SK-N-SH (cell line): ENCODE measurements at regions not wholly inside any gene's neighbourhood (a gene's known extent, or its start where the extent isn't known, plus 50 kb on each side); places are given as distances from the start of the nearest gene placed in this dataset.

ENCODE experiments used
- CTCF ChIA-PET: fragments of 300-600, 350-600 bp; formaldehyde crosslinking; extraction: SDS; loops from one replicate; lab custom pipeline; 2021; lab: Yijun Ruan, JAX
- POLR2A ChIA-PET: fragments of 350-600 bp; sonication (Branson Sonifier 250); formaldehyde crosslinking; extraction: SDS; loops from one replicate; lab custom pipeline; 2020; ENCODE audit warnings: antibody characterized with exemption, inconsistent platforms; lab: Yijun Ruan, JAX
- DNase-seq: peaks from one replicate; pipeline ENCODE4 v3.0.0; 2012
- H2AFZ ChIP-seq: fragments of 200-600 bp; sonication (generic); 2 replicates; pipeline ENCODE4 v1.8.1; 2016; ENCODE audit warnings: antibody characterized with exemption, mild to moderate bottlenecking, low read depth
- H3F3A ChIP-seq: fragments of 200-600 bp; sonication (generic); replicated peaks from 2 replicates; pipeline ENCODE3; 2016; ENCODE audit warnings: antibody characterized with exemption, mild to moderate bottlenecking; ENCODE audit not compliant: insufficient read depth
- H3K27ac ChIP-seq, 2 experiments: fragments of 200-500 bp in 1 of 2; fragments of 200-600 bp in 1 of 2; sonication (Bioruptor generic) in 1 of 2; sonication (generic), shearing (Covaris generic) in 1 of 2; 2 replicates each; pipeline versions ENCODE4 v1.5.1 to v1.6.1; 2014 to 2016; ENCODE audit warnings: low read depth in 2 of 2, inconsistent platforms in 1 of 2, low read length in 1 of 2, mild to moderate bottlenecking in 1 of 2, mixed read lengths in 1 of 2
- H3K27me3 ChIP-seq: fragments of 200-600 bp; sonication (generic), shearing (Covaris generic); 2 replicates; pipeline ENCODE4 v1.6.1; 2016; ENCODE audit warnings: mixed run types; ENCODE audit not compliant: insufficient read depth
- H3K36me3 ChIP-seq, 2 experiments: fragments of 200-500 bp in 1 of 2; fragments of 200-600 bp in 1 of 2; sonication (Bioruptor generic) in 1 of 2; sonication (generic) in 1 of 2; replicated peaks in 1 of 2; 2 replicates each; pipeline versions ENCODE3 to v1.5.1; 2014 to 2016; ENCODE audit warnings: low read length in 1 of 2, mild to moderate bottlenecking in 1 of 2; ENCODE audit not compliant: insufficient read depth in 2 of 2, control insufficient read depth in 1 of 2
- H3K4me1 ChIP-seq, 2 experiments: fragments of 200-500 bp in 1 of 2; fragments of 200-600 bp in 1 of 2; sonication (Bioruptor generic) in 1 of 2; sonication (generic), shearing (Covaris generic) in 1 of 2; 2 replicates each; pipeline versions ENCODE4 v1.5.1 to v1.6.1; 2014 to 2016; ENCODE audit warnings: low read depth in 1 of 2, low read length in 1 of 2, mixed run types in 1 of 2; ENCODE audit not compliant: insufficient read depth in 2 of 2, control insufficient read depth in 1 of 2
- H3K4me2 ChIP-seq: fragments of 200-600 bp; sonication (generic), shearing (Covaris generic); 2 replicates; pipeline ENCODE4 v1.6.1; 2017; ENCODE audit warnings: mixed run types
- H3K4me3 ChIP-seq, 2 experiments: fragments of 200-500 bp in 1 of 2; fragments of 200-600 bp in 1 of 2; sonication (Bioruptor generic) in 1 of 2; sonication (generic), shearing (Covaris generic) in 1 of 2; 2 replicates each; pipeline versions ENCODE4 v1.5.1 to v1.8.1; 2014 to 2016; ENCODE audit warnings: low read depth in 2 of 2, inconsistent platforms in 1 of 2, low read length in 1 of 2, mild to moderate bottlenecking in 1 of 2, mixed read lengths in 1 of 2, moderate library complexity in 1 of 2
- H3K79me2 ChIP-seq: fragments of 200-600 bp; sonication (generic); 2 replicates; pipeline ENCODE4 v1.8.1; 2017; ENCODE audit warnings: mild to moderate bottlenecking; ENCODE audit not compliant: insufficient read depth
- H3K9ac ChIP-seq: fragments of 200-600 bp; sonication (generic); 2 replicates; pipeline ENCODE4 v1.6.1; 2017; ENCODE audit warnings: mixed run types
- H3K9me2 ChIP-seq: fragments of 200-600 bp; sonication (generic); 2 replicates; pipeline ENCODE4 v1.6.1; 2017; ENCODE audit warnings: mixed run types
- H3K9me3 ChIP-seq: fragments of 200-600 bp; sonication (generic); 2 replicates; pipeline ENCODE4 v1.6.1; 2017; ENCODE audit warnings: mixed run types, mild to moderate bottlenecking, moderate library complexity
- H4K20me1 ChIP-seq: fragments of 200-600 bp; sonication (generic); 2 replicates; pipeline ENCODE4 v1.6.1; 2017; ENCODE audit warnings: mild to moderate bottlenecking, mixed run types; ENCODE audit not compliant: insufficient read depth
- CHD2 ChIP-seq: fragments of 150-350 bp; IDR thresholded peaks from 2 replicates; pipeline ENCODE4 v1.6.1; 2018; ENCODE audit warnings: low read length; ENCODE audit not compliant: partially characterized antibody
- ELF1 ChIP-seq: IDR thresholded peaks from 2 replicates; pipeline ENCODE4 v1.4.0; 2012
- EP300 ChIP-seq, 2 experiments: IDR thresholded peaks; 2 replicates each; pipeline versions ENCODE4 v1.4.0 to v1.6.1; 2012; ENCODE audit warnings: borderline replicate concordance in 1 of 2, low read depth in 1 of 2, low read length in 1 of 2
- FOSL2 ChIP-seq: IDR thresholded peaks from 2 replicates; pipeline ENCODE4 v1.4.0; 2012; ENCODE audit warnings: low read depth, mild to moderate bottlenecking, moderate library complexity, borderline replicate concordance
- FOXM1 ChIP-seq: IDR thresholded peaks from 2 replicates; pipeline ENCODE4 v1.4.0; 2012; ENCODE audit warnings: low read depth, mild to moderate bottlenecking
- GABPA ChIP-seq: IDR thresholded peaks from 2 replicates; pipeline ENCODE4 v1.4.0; 2012; ENCODE audit warnings: low read depth, mild to moderate bottlenecking
- JUND ChIP-seq: IDR thresholded peaks from 2 replicates; pipeline ENCODE4 v1.4.0; 2012
- MAX ChIP-seq: IDR thresholded peaks from 2 replicates; pipeline ENCODE4 v1.4.0; 2012; ENCODE audit warnings: low read depth
- POLR2AphosphoS5 ChIP-seq: IDR thresholded peaks from 2 replicates; pipeline ENCODE4 v1.6.1; 2012; ENCODE audit warnings: low read depth, low read length
- RAD21 ChIP-seq: IDR thresholded peaks from 2 replicates; pipeline ENCODE4 v1.6.1; 2012; ENCODE audit warnings: mild to moderate bottlenecking, low read length
- RCOR1 ChIP-seq: fragments of 150-350 bp; IDR thresholded peaks from 2 replicates; pipeline ENCODE4 v1.6.1; 2017; ENCODE audit warnings: antibody characterized with exemption, low read length
- RFX5 ChIP-seq: IDR thresholded peaks from 2 replicates; pipeline ENCODE4 v1.6.1; 2012; ENCODE audit warnings: mild to moderate bottlenecking, improper control_type of control experiment, low read length
- RXRA ChIP-seq: IDR thresholded peaks from 2 replicates; pipeline ENCODE4 v1.4.0; 2012; ENCODE audit warnings: low read depth, mild to moderate bottlenecking, borderline replicate concordance
- SMC3 ChIP-seq: IDR thresholded peaks from 2 replicates; pipeline ENCODE4 v1.6.1; 2012; ENCODE audit warnings: low read depth, low read length, improper control_type of control experiment
- WGBS: methylation state at CpG from one replicate; pipeline ENCODE4 v1.1.6; 2017; ENCODE audit warnings: low lambda C conversion rate; 5-methylcytosine and 5-hydroxymethylcytosine counted together
- TF ChIP-seq, protein P1 (sequence below): IDR thresholded peaks from 2 replicates; pipeline ENCODE4 v1.4.0; 2012; ENCODE audit warnings: low read depth, borderline replicate concordance

DNA sequence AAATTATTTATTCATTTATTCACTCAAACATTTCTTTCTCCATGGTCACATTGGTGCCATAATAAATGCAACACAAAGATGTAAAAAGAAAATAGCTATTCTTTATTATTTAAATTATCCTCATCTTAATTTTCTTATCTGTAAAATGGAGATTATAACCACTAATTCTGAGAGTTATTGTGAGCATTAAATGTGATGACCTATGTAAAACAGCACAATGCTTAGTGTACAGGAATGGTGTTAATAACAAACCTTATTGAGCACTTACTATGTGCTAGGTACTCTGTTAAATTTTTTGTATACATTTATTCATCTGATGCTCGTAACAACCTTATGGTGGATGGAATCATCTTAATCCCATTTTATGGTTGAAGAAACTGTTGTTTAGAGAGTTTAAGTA lies 84.6 kb downstream of the NTMT2 start:
- DNase-seq, result no peak
- H2AFZ ChIP-seq, result no peak overlapping the region
- no peaks in the 10 kb centered on the region for H4K20me1 ChIP-seq
- H3K4me1 ChIP-seq, result peaks cover 0 to 5% of the 10 kb centered on the region in 2 experiments; a peak in 2 of 4 replicates
- 31% methylated on average over 1 of the region's 1 CpG for WGBS
- H3K4me3 ChIP-seq, result no peak overlapping the region
- no peak for TF ChIP-seq RFX5
- TF ChIP-seq MAX, result no peak
- TF ChIP-seq RAD21, result no peak
- no peak for TF ChIP-seq SMC3
- TF ChIP-seq FOXM1, result no peak
- TF ChIP-seq CHD2, result no peak
- H3K27me3 ChIP-seq, result no peaks in the 10 kb centered on the region
- no peaks in the 10 kb centered on the region for H3K36me3 ChIP-seq
- H3F3A ChIP-seq, result no peaks in the 10 kb centered on the region
- H3K79me2 ChIP-seq, result no peaks in the 10 kb centered on the region
- ChIA-PET POLR2A (no interaction called here), CTCF (interaction anchor here (0.7 kb wide), 1 partner anchor 79 kb away, joined by 3 read pairs; no protein-coding TSS in a partner anchor)
- H3K9me3 ChIP-seq, result no peaks in the 10 kb centered on the region
- no peak overlapping the region for H3K4me2 ChIP-seq
- no peaks in the 10 kb centered on the region for H3K9me2 ChIP-seq
- no peak overlapping the region for H3K27ac ChIP-seq
- no peak overlapping the region for H3K9ac ChIP-seq

DNA sequence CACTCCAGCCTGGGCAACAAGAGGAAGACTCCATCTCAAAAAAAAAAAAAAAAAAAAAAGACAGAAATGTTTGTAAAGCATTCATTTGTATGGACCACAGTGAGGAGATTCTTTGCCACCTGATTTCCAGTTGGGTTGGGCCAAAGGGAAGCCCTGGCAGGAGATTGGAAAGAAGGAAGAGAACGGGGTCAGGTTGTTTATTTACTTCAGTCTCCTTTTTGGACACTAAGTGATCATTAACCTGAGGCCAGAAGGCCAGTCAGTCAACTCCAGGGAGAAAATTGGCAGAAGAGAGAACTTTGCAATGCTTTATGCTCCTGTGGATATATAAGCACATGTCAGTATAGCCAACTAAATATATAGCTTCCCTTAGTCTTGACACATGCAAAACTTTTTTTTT lies 85.9 kb downstream of the NTMT2 start:
- Histone ChIP-seq H3K27ac (no peak overlapping the region), H3K9me3 (no peaks in the 10 kb centered on the region), H3K9me2 (no peaks in the 10 kb centered on the region), H3F3A (no peaks in the 10 kb centered on the region), H4K20me1 (no peaks in the 10 kb centered on the region), H3K36me3 (no peaks in the 10 kb centered on the region), H3K79me2 (no peaks in the 10 kb centered on the region), H3K9ac (no peak overlapping the region), H2AFZ (no peak overlapping the region), H3K27me3 (no peaks in the 10 kb centered on the region), H3K4me3 (no peak overlapping the region), H3K4me2 (no peak overlapping the region), H3K4me1 (peaks cover 0 to 2% of the 10 kb centered on the region in 2 experiments; a peak in 1 of 4 replicates)
- no peak for TF ChIP-seq FOSL2
- TF ChIP-seq RCOR1, result no peak
- no peak for TF ChIP-seq GABPA
- TF ChIP-seq JUND, result no peak
- TF ChIP-seq, protein P1, sequence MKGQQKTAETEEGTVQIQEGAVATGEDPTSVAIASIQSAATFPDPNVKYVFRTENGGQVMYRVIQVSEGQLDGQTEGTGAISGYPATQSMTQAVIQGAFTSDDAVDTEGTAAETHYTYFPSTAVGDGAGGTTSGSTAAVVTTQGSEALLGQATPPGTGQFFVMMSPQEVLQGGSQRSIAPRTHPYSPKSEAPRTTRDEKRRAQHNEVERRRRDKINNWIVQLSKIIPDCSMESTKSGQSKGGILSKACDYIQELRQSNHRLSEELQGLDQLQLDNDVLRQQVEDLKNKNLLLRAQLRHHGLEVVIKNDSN, result no peak
- TF ChIP-seq ELF1, result no peak
- no peak for TF ChIP-seq POLR2AphosphoS5
- no peak for TF ChIP-seq CHD2
- TF ChIP-seq RFX5, result no peak
- TF ChIP-seq RXRA, result no peak
- TF ChIP-seq EP300 (IDR thresholded peaks at IDR 0.05; ENCODE audit: borderline replicate concordance in 1 of 2, low read depth in 1 of 2, low read length in 1 of 2), result no peak
- TF ChIP-seq RAD21, result no peak
- TF ChIP-seq FOXM1, result no peak
- ChIA-PET CTCF (no interaction called here), POLR2A (no interaction called here)
- WGBS, result 24% methylated on average over 1 of the region's 1 CpG
- no peak for DNase-seq
